HCT116 (cell line): ENCODE measurements at regions not wholly inside any gene's neighbourhood (a gene's known extent, or its start where the extent isn't known, plus 50 kb on each side); places are given as distances from the start of the nearest gene placed in this dataset.

Source experiments
- ATAC-seq: fragments of 200-7000 bp; cut with Tn5 transposase; 2 replicates; pipeline ENCODE4 v1.9.1; 2020; ENCODE audit warnings: mild to moderate bottlenecking, moderate library complexity
- BruUV-seq: library from RNA; stranded (reverse); fragments of 400-500 nt; replicated peaks from 2 replicates; lab custom pipeline; 2021; lab: Mats Ljungman, UMichigan
- CTCF ChIA-PET: fragments of 300-600 bp; sonication (Branson Sonifier 250); formaldehyde crosslinking; loops from one replicate; lab custom pipeline; 2021; ENCODE audit warnings: antibody characterized with exemption; lab: Charles Lee
- POLR2A ChIA-PET: fragments of 300-600, 350-600 bp; sonication (Branson Sonifier 250); formaldehyde crosslinking; loops from one replicate; lab custom pipeline; 2021; ENCODE audit warnings: antibody characterized with exemption; lab: Charles Lee
- RAD21 ChIA-PET, 2 experiments: fragments of 300-600 bp; sonication (Branson Sonifier 250); formaldehyde crosslinking; loops; one replicate each; lab custom pipeline; 2023; ENCODE audit warnings: low total read pairs in 2 of 2; ENCODE audit not compliant: uncharacterized antibody in 2 of 2, unreplicated experiment in 2 of 2, low non-redundant PET in 1 of 2; lab: Charles Lee
- DNase-seq: peaks from one replicate; pipeline ENCODE4 v3.0.0-alpha.2; 2010; ENCODE audit warnings: low read depth, low spot score
- H2AFZ ChIP-seq: fragments of 200-600 bp; shearing (Covaris generic), sonication (generic); 2 replicates; pipeline ENCODE4 v1.6.1; 2017; ENCODE audit warnings: low read depth, mixed run types, mixed read lengths, antibody characterized with exemption, low read length; ENCODE audit not compliant: poor library complexity, severe bottlenecking
- H3K27ac ChIP-seq: 2 replicates; pipeline ENCODE4 v1.5.1; 2012; ENCODE audit warnings: low read depth, low read length
- H3K27me3 ChIP-seq: fragments of 200-600 bp; sonication (generic); 2 replicates; pipeline ENCODE4 v1.6.1; 2016; ENCODE audit warnings: mixed run types, low read length, mixed read lengths; ENCODE audit not compliant: insufficient read depth
- H3K36me3 ChIP-seq, 2 experiments: fragments of 200-500 bp in 1 of 2; fragments of 200-600 bp in 1 of 2; sonication (Bioruptor generic) in 1 of 2; sonication (generic) in 1 of 2; 2 replicates each; pipeline versions ENCODE4 v1.5.1 to v1.6.1; 2014 to 2016; ENCODE audit warnings: low read length in 2 of 2, inconsistent platforms in 1 of 2, mixed read lengths in 1 of 2, mixed run types in 1 of 2; ENCODE audit not compliant: insufficient read depth in 2 of 2, control insufficient read depth in 1 of 2
- H3K4me1 ChIP-seq, 2 experiments: fragments of 200-600 bp in 1 of 2; sonication (generic) in 1 of 2; 2 replicates each; pipeline versions ENCODE4 v1.5.1 to v1.6.1; 2012 to 2017; ENCODE audit warnings: low read length in 2 of 2, inconsistent platforms in 1 of 2, mild to moderate bottlenecking in 1 of 2, mixed read lengths in 1 of 2, mixed run types in 1 of 2, moderate library complexity in 1 of 2; ENCODE audit not compliant: insufficient read depth in 2 of 2, control insufficient read depth in 1 of 2
- H3K4me2 ChIP-seq: fragments of 200-600 bp; sonication (generic); 2 replicates; pipeline ENCODE4 v1.6.1; 2017; ENCODE audit warnings: mixed run types, low read length, mixed read lengths
- H3K4me3 ChIP-seq, 2 experiments: fragments of 200-600 bp in 1 of 2; sonication (generic) in 1 of 2; replicated peaks in 1 of 2; 2 replicates each; pipeline ENCODE4 v1.5.1; 2011 to 2016; ENCODE audit warnings: low read length in 2 of 2, control low read depth in 1 of 2, low read depth in 1 of 2, mild to moderate bottlenecking in 1 of 2, mixed read lengths in 1 of 2, mixed run types in 1 of 2
- H3K79me2 ChIP-seq: fragments of 200-600 bp; sonication (generic); 2 replicates; pipeline ENCODE4 v1.6.1; 2017; ENCODE audit warnings: mild to moderate bottlenecking, mixed run types, low read length, moderate library complexity, mixed read lengths; ENCODE audit not compliant: insufficient read depth
- H3K9ac ChIP-seq: fragments of 200-600 bp; sonication (generic); 2 replicates; pipeline ENCODE4 v1.6.1; 2016; ENCODE audit warnings: low read length, mixed read lengths
- H3K9me2 ChIP-seq: fragments of 200-600 bp; sonication (generic), shearing (Covaris generic); 2 replicates; pipeline ENCODE4 v1.6.1; 2017; ENCODE audit warnings: mixed run types, mild to moderate bottlenecking, moderate library complexity; ENCODE audit not compliant: insufficient read depth
- H3K9me3 ChIP-seq, 2 experiments: fragments of 200-500 bp in 1 of 2; fragments of 200-600 bp in 1 of 2; sonication (Bioruptor generic) in 1 of 2; sonication (generic) in 1 of 2; 2 replicates each; pipeline ENCODE4 v1.6.1; 2014 to 2017; ENCODE audit warnings: low read length in 2 of 2, mixed read lengths in 2 of 2, inconsistent platforms in 1 of 2, low read depth in 1 of 2, mild to moderate bottlenecking in 1 of 2, mixed run types in 1 of 2, moderate library complexity in 1 of 2; ENCODE audit not compliant: control insufficient read depth in 1 of 2, insufficient read depth in 1 of 2
- H4K20me1 ChIP-seq: fragments of 200-600 bp; sonication (generic), shearing (Covaris generic); 2 replicates; pipeline ENCODE4 v1.6.1; 2017; ENCODE audit warnings: mixed run types, mild to moderate bottlenecking, moderate library complexity; ENCODE audit not compliant: insufficient read depth
- POLR2A ChIP-seq: IDR thresholded peaks from 2 replicates; pipeline ENCODE4 v1.7.0; 2011; ENCODE audit warnings: borderline replicate concordance; ENCODE audit not compliant: insufficient read depth, insufficient read length; ENCODE audit errors: extremely low read depth
- POLR2AphosphoS5 ChIP-seq: IDR thresholded peaks from 2 replicates; pipeline ENCODE4 v1.6.1; 2011; ENCODE audit warnings: mild to moderate bottlenecking, low read depth, low read length, moderate library complexity
- SP1 ChIP-seq: IDR thresholded peaks from 2 replicates; pipeline ENCODE4 v1.6.1; 2012; ENCODE audit warnings: low read depth
- TCF7L2 ChIP-seq: IDR thresholded peaks from 2 replicates; pipeline ENCODE4 v1.7.0; 2011; ENCODE audit warnings: borderline replicate concordance, inconsistent platforms; ENCODE audit not compliant: insufficient read depth, insufficient read length; ENCODE audit errors: extremely low read depth
- ZFX ChIP-seq: fragments of 450-650 bp; IDR thresholded peaks from 2 replicates; pipeline ENCODE4 v1.6.1; 2017
- intact Hi-C: fragments of 100-400 bp; cut with micrococcal nuclease; formaldehyde crosslinking; loops from 2 replicates; pipeline ENCODE4 v1.10.0; 2022
- TF ChIP-seq, protein P1 (sequence below), 3 experiments: fragments of 200-600 bp in 1 of 3; sonication (generic) in 1 of 3; IDR thresholded peaks in 2 of 3; conservative IDR thresholded peaks in 1 of 3; 2 replicates each; pipeline ENCODE4 v1.5.1; 2012 to 2017; ENCODE audit warnings: low read depth in 2 of 3, low read length in 2 of 3, antibody characterized with exemption in 1 of 3, borderline replicate concordance in 1 of 3, control low read depth in 1 of 3, mild to moderate bottlenecking in 1 of 3, mixed read lengths in 1 of 3, mixed run types in 1 of 3, moderate library complexity in 1 of 3; ENCODE audit not compliant: insufficient read depth in 1 of 3
- TF ChIP-seq, protein P2 (sequence below): IDR thresholded peaks from 2 replicates; pipeline ENCODE4 v1.6.1; 2012

DNA sequence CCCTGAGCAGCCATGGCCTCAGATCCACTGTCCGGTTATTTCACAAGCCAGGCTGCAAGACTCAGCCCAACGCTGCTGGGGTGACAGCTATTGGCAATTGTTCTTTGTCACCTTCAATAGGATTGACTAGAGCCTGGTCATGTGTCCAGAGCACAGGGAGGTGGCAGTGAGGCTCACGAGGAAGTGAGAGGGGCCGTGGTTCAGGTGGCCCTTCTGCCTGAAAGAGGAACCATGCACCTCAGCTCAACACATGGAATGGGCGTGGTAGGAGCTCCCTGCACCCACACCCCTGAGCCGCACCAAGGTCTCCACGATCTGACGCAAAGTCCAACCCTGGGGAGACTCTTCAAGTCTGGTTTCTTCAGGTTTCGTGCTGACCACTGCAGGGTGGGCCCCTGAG is 184.8 kb upstream of the CDH4 start:
- H3K79me2 ChIP-seq = no peaks in the 10 kb centered on the region
- no peak for TF ChIP-seq SP1
- no peak for TF ChIP-seq ZFX
- TF ChIP-seq, protein P1, sequence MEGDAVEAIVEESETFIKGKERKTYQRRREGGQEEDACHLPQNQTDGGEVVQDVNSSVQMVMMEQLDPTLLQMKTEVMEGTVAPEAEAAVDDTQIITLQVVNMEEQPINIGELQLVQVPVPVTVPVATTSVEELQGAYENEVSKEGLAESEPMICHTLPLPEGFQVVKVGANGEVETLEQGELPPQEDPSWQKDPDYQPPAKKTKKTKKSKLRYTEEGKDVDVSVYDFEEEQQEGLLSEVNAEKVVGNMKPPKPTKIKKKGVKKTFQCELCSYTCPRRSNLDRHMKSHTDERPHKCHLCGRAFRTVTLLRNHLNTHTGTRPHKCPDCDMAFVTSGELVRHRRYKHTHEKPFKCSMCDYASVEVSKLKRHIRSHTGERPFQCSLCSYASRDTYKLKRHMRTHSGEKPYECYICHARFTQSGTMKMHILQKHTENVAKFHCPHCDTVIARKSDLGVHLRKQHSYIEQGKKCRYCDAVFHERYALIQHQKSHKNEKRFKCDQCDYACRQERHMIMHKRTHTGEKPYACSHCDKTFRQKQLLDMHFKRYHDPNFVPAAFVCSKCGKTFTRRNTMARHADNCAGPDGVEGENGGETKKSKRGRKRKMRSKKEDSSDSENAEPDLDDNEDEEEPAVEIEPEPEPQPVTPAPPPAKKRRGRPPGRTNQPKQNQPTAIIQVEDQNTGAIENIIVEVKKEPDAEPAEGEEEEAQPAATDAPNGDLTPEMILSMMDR (IDR thresholded peaks at IDR 0.05 in 2 of 3, conservative IDR thresholded peaks at IDR 0.05 in 1 of 3; ENCODE audit: borderline replicate concordance in 1 of 3, insufficient read depth in 1 of 3, low read depth in 2 of 3, low read length in 2 of 3) = no peak
- no peak for TF ChIP-seq POLR2AphosphoS5
- TF ChIP-seq, all 23 proteins: peak for 0
- H3K27me3 ChIP-seq = no peaks in the 10 kb centered on the region
- H4K20me1 ChIP-seq = no peaks in the 10 kb centered on the region
- ATAC-seq (no peak), DNase-seq (no peak)
- no peak overlapping the region for H2AFZ ChIP-seq
- no peak overlapping the region for H3K9ac ChIP-seq
- H3K36me3 ChIP-seq = no peaks in the 10 kb centered on the region
- ChIA-PET POLR2A (no interaction called here), CTCF (no interaction called here), RAD21 (no interaction called here)
- H3K4me3 ChIP-seq = no peak overlapping the region
- no peaks in the 10 kb centered on the region for H3K9me2 ChIP-seq
- H3K4me2 ChIP-seq = no peak overlapping the region
- no peak overlapping the region for H3K27ac ChIP-seq
- H3K4me1 ChIP-seq = no peaks in the 10 kb centered on the region
- H3K9me3 ChIP-seq = peaks cover 7 to 36% of the 10 kb centered on the region in 2 experiments; a peak in 2 of 4 replicates
- no TSS peak for BruUV-seq
- intact Hi-C loops = no loop called here

DNA sequence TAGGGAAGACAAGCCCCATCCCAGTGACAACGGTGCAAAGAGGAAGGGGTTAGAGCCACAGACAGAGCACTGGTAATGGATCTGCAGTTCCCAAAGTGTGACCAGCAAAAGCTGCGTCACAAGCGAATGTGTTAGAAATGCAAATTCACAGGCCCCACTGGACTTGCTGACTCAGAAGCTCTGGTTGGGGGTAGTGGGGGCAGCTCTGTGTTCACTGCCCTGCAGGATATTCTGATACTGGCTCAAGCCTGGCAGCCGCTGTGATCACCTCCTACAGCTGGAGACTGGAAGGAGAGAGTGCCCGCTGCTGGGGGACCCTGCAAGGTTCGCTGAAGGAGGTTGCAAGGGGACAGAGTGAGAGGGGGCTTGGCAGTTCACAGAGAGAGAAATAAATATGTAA is 179.7 kb upstream of the CDH4 start:
- TF ChIP-seq SP1 (no peak), POLR2A (no peak), TCF7L2 (no peak), POLR2AphosphoS5 (no peak)
- TF ChIP-seq, protein P2, sequence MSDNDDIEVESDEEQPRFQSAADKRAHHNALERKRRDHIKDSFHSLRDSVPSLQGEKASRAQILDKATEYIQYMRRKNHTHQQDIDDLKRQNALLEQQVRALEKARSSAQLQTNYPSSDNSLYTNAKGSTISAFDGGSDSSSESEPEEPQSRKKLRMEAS = no peak
- Histone ChIP-seq H4K20me1 (no peaks in the 10 kb centered on the region), H3K27me3 (no peaks in the 10 kb centered on the region), H3K9me2 (no peaks in the 10 kb centered on the region), H3K4me2 (no peak overlapping the region), H3K4me1 (no peaks in the 10 kb centered on the region), H3K4me3 (no peak overlapping the region), H3K9me3 (peaks cover 6 to 32% of the 10 kb centered on the region in 2 experiments; a peak in 2 of 4 replicates), H3K79me2 (no peaks in the 10 kb centered on the region), H3K36me3 (no peaks in the 10 kb centered on the region), H3K27ac (no peak overlapping the region), H2AFZ (no peak overlapping the region), H3K9ac (no peak overlapping the region)
- ChIA-PET POLR2A (no interaction called here), RAD21 (no interaction called here), CTCF (no interaction called here)
- ATAC-seq (no peak), DNase-seq (no peak)
- no TSS peak for BruUV-seq
- intact Hi-C loops = no loop called here
